22Rv1 (cell line): ENCODE measurements at regions not wholly inside any gene's neighbourhood (a gene's known extent, or its start where the extent isn't known, plus 50 kb on each side); places are given as distances from the start of the nearest gene placed in this dataset.

ENCODE experiments used
- H3K27ac ChIP-seq: fragments of 450-650 bp; 2 replicates; pipeline ENCODE4 v1.5.1; 2017
- CTCF ChIP-seq: fragments of 450-650 bp; IDR thresholded peaks from 2 replicates; pipeline ENCODE4 v1.5.1; 2017; ENCODE audit warnings: mild to moderate bottlenecking
- ZFX ChIP-seq: fragments of 450-650 bp; IDR thresholded peaks from 2 replicates; pipeline ENCODE4 v1.6.1; 2017; ENCODE audit warnings: antibody characterized with exemption, borderline replicate concordance

GRCh38 chr17:55959756-55960155 is 193.5 kb upstream of the ANKFN1 start:
- no peak overlapping the region for H3K27ac ChIP-seq
- no peak for TF ChIP-seq CTCF
- no peak for TF ChIP-seq ZFX

GRCh38 chr17:55961386-55961785 is 191.9 kb upstream of the ANKFN1 start:
- TF ChIP-seq ZFX = no peak
- no peak for TF ChIP-seq CTCF
- no peak overlapping the region for H3K27ac ChIP-seq

- TF ChIP-seq ZFX = no peak
- no peak overlapping the region for H3K27ac ChIP-seq
These were observed 190.3 kb upstream of the ANKFN1 start for GRCh38 chr17:55962951-55963401.

GRCh38 chr17:55964191-55964590 is 189.1 kb upstream of the ANKFN1 start:
- no peak for TF ChIP-seq ZFX
- no peak for TF ChIP-seq CTCF
- no peak overlapping the region for H3K27ac ChIP-seq

- TF ChIP-seq CTCF (peak; percentile 19; the same call in 1 of the 2 replicates), ZFX (no peak)
- H3K27ac ChIP-seq = no peak overlapping the region
These were observed 188.2 kb upstream of the ANKFN1 start for GRCh38 chr17:55965051-55965450.

- no peak for TF ChIP-seq ZFX
- no peak for TF ChIP-seq CTCF
- no peak overlapping the region for H3K27ac ChIP-seq
These were observed 183.5 kb upstream of the ANKFN1 start for GRCh38 chr17:55969562-55970324.

- H3K27ac ChIP-seq = no peak overlapping the region
- no peak for TF ChIP-seq ZFX
- TF ChIP-seq CTCF = no peak
These were observed 174.7 kb upstream of the ANKFN1 start for GRCh38 chr17:55978578-55978977.

- H3K27ac ChIP-seq = no peak overlapping the region
- TF ChIP-seq CTCF = no peak
- TF ChIP-seq ZFX = no peak
These were observed 170.2 kb upstream of the ANKFN1 start for GRCh38 chr17:55983096-55983495.
